T47D (cell line): ENCODE measurements at regions not wholly inside any gene's neighbourhood (a gene's known extent, or its start where the extent isn't known, plus 50 kb on each side); places are given as distances from the start of the nearest gene placed in this dataset.

ENCODE experiments used
- DNase-seq, 2 experiments: peaks; one replicate each; pipeline versions ENCODE4 v3.0.0 to v3.0.0-alpha.2; 2011 to 2012; ENCODE audit warnings: low read depth in 1 of 2, low spot score in 1 of 2
- JUND ChIP-seq: IDR thresholded peaks from 2 replicates; pipeline ENCODE4 v1.6.1; 2012; ENCODE audit warnings: low read depth
- in situ Hi-C: cut with HindIII; loops from 2 replicates; pipeline ENCODE4 v1.10.0; 2016; ENCODE audit warnings: low sequenced_read_pairs, low pct_unique_long_range_greater_than_20kb

- in situ Hi-C loops: no loop called here
- DNase-seq: no peak
- no peak for TF ChIP-seq JUND
Measured at GRCh38 chr5:2569774-2570542, 181.5 kb downstream of the IRX2 start.

- DNase-seq: no peak
- in situ Hi-C loops: no loop called here
- TF ChIP-seq JUND: no peak
Measured at GRCh38 chr5:2569176-2569575, 182.3 kb downstream of the IRX2 start.

GRCh38 chr5:2566284-2566683 lies 185.2 kb downstream of the IRX2 start:
- no peak for DNase-seq
- in situ Hi-C loops: no loop called here
- TF ChIP-seq JUND: no peak

- in situ Hi-C loops: no loop called here
- TF ChIP-seq JUND: no peak
Measured at GRCh38 chr5:2565147-2565546, 186.3 kb downstream of the IRX2 start.

GRCh38 chr5:2563046-2563445 lies 188.4 kb downstream of the IRX2 start:
- TF ChIP-seq JUND: no peak
- no peak for DNase-seq
- in situ Hi-C loops: no loop called here

More at GRCh38 chr5:2565147-2565546, 186.3 kb downstream of the IRX2 start:
- DNase-seq: no peak

GRCh38 chr5:2562036-2562435 lies 189.4 kb downstream of the IRX2 start:
- in situ Hi-C loops: no loop called here
- no peak for TF ChIP-seq JUND
- DNase-seq: no peak

GRCh38 chr5:2560435-2560834 lies 191.0 kb downstream of the IRX2 start:
- TF ChIP-seq JUND: no peak
- DNase-seq: no peak
- in situ Hi-C loops: no loop called here

- no peak for DNase-seq
- in situ Hi-C loops: no loop called here
- no peak for TF ChIP-seq JUND
Measured at GRCh38 chr5:2557435-2557834, 194.0 kb downstream of the IRX2 start.

GRCh38 chr5:2556375-2556966 lies 195.0 kb downstream of the IRX2 start:
- DNase-seq: no peak
- in situ Hi-C loops: no loop called here
- no peak for TF ChIP-seq JUND

- TF ChIP-seq JUND: no peak
- DNase-seq: no peak
- in situ Hi-C loops: no loop called here
Measured at GRCh38 chr5:2553611-2554010, 197.9 kb downstream of the IRX2 start.

GRCh38 chr5:2550509-2550908 lies 201.0 kb downstream of the IRX2 start:
- no peak for TF ChIP-seq JUND
- in situ Hi-C loops: no loop called here
- no peak for DNase-seq

GRCh38 chr5:2549900-2550299 lies 201.6 kb downstream of the IRX2 start:
- no peak for TF ChIP-seq JUND
- in situ Hi-C loops: no loop called here

GRCh38 chr5:2549354-2549753 lies 202.1 kb downstream of the IRX2 start:
- DNase-seq: no peak
- TF ChIP-seq JUND: no peak
- in situ Hi-C loops: no loop called here

More at GRCh38 chr5:2549900-2550299, 201.6 kb downstream of the IRX2 start:
- no peak for DNase-seq
